GM23338 (cell line): ENCODE measurements at regions not wholly inside any gene's neighbourhood (a gene's known extent, or its start where the extent isn't known, plus 50 kb on each side); places are given as distances from the start of the nearest gene placed in this dataset.

ENCODE experiments used
- ATAC-seq: fragments of 200-7000 bp; cut with Tn5 transposase; 3 replicates; pipeline ENCODE4 v1.9.1; 2020
- DNase-seq: peaks from one replicate; pipeline ENCODE4 v3.0.0-alpha.2; 2015; ENCODE audit warnings: low spot score
- H2AFZ ChIP-seq: fragments of 200-600 bp; sonication (generic); 2 replicates; pipeline ENCODE4 v1.8.0; 2016; ENCODE audit warnings: antibody characterized with exemption, mild to moderate bottlenecking, moderate library complexity
- H3F3A ChIP-seq: fragments of 200-600 bp; sonication (generic); replicated peaks from 2 replicates; pipeline ENCODE4 v1.8.0; 2017; ENCODE audit warnings: antibody characterized with exemption, mixed run types, low read depth
- H3K27ac ChIP-seq: fragments of 200-600 bp; sonication (generic); 2 replicates; pipeline ENCODE4 v1.6.1; 2016; ENCODE audit warnings: low read depth
- H3K27me3 ChIP-seq: fragments of 200-600 bp; sonication (generic); 2 replicates; pipeline ENCODE4 v1.8.0; 2016; ENCODE audit warnings: mild to moderate bottlenecking, mixed run types, moderate library complexity; ENCODE audit not compliant: insufficient read depth
- H3K36me3 ChIP-seq: fragments of 200-600 bp; sonication (generic); 2 replicates; pipeline ENCODE4 v1.8.0; 2016; ENCODE audit warnings: mild to moderate bottlenecking; ENCODE audit not compliant: insufficient read depth
- H3K4me1 ChIP-seq: fragments of 200-600 bp; sonication (generic); 2 replicates; pipeline ENCODE4 v1.8.0; 2016; ENCODE audit warnings: mild to moderate bottlenecking, moderate library complexity; ENCODE audit not compliant: insufficient read depth
- H3K4me2 ChIP-seq: fragments of 200-600 bp; sonication (generic); 2 replicates; pipeline ENCODE4 v1.7.1; 2017; ENCODE audit warnings: mixed run types
- H3K4me3 ChIP-seq: fragments of 200-600 bp; sonication (generic); 2 replicates; pipeline ENCODE4 v1.6.1; 2016; ENCODE audit warnings: mixed run types
- H3K79me2 ChIP-seq: fragments of 200-600 bp; sonication (generic); replicated peaks from 2 replicates; pipeline ENCODE4 v1.8.0; 2017; ENCODE audit warnings: mild to moderate bottlenecking; ENCODE audit not compliant: insufficient read depth
- H3K9me2 ChIP-seq: fragments of 200-600 bp; sonication (generic); 2 replicates; pipeline ENCODE4 v1.8.0; 2017; ENCODE audit not compliant: insufficient read depth
- H4K20me1 ChIP-seq: fragments of 200-600 bp; sonication (generic); replicated peaks from 2 replicates; pipeline ENCODE4 v1.8.0; 2017; ENCODE audit warnings: mild to moderate bottlenecking; ENCODE audit not compliant: insufficient read depth
- H3K27ac Mint-ChIP-seq: 2 replicates; pipeline ENCODE4 v1.8.0; 2020; ENCODE audit warnings: inconsistent platforms, mild to moderate bottlenecking, moderate library complexity, mixed read lengths
- H3K27me3 Mint-ChIP-seq: 3 replicates; pipeline ENCODE4 v1.8.0; 2022; ENCODE audit warnings: low read depth, mild to moderate bottlenecking, moderate library complexity, mixed read lengths, inconsistent platforms; ENCODE audit not compliant: insufficient read depth, poor library complexity
- H3K36me3 Mint-ChIP-seq: 3 replicates; pipeline ENCODE4 v1.8.0; 2021; ENCODE audit warnings: low read depth, mild to moderate bottlenecking, inconsistent platforms, moderate library complexity, mixed read lengths
- H3K4me1 Mint-ChIP-seq: 3 replicates; pipeline ENCODE4 v1.8.0; 2020; ENCODE audit warnings: mild to moderate bottlenecking, inconsistent platforms, mixed read lengths
- H3K4me3 Mint-ChIP-seq: 3 replicates; pipeline ENCODE4 v1.8.0; 2021; ENCODE audit warnings: moderate library complexity, mild to moderate bottlenecking, inconsistent platforms, mixed read lengths
- H3K9me3 Mint-ChIP-seq: 3 replicates; pipeline ENCODE4 v1.8.0; 2020; ENCODE audit warnings: moderate library complexity, mild to moderate bottlenecking, inconsistent platforms, mixed read lengths
- CREB1 ChIP-seq: fragments of 250-450 bp; sonication (Bioruptor Pico); IDR thresholded peaks from 2 replicates; pipeline ENCODE4 v1.5.0; 2020; ENCODE audit warnings: low read depth, mild to moderate bottlenecking, moderate library complexity
- EZH2 ChIP-seq: fragments of 200-600 bp; sonication (generic); IDR thresholded peaks from one replicate; pipeline ENCODE4 v1.8.0; 2017; ENCODE audit warnings: antibody characterized with exemption, mild to moderate bottlenecking, low read depth; ENCODE audit not compliant: unreplicated experiment
- EZH2phosphoT487 ChIP-seq: fragments of 200-600 bp; sonication (generic); IDR thresholded peaks from one replicate; pipeline ENCODE4 v1.8.1; 2018; ENCODE audit warnings: antibody characterized with exemption; ENCODE audit not compliant: unreplicated experiment
- JUNB ChIP-seq: IDR thresholded peaks from one replicate; pipeline ENCODE4 v1.6.1; 2016; ENCODE audit warnings: antibody characterized with exemption; ENCODE audit not compliant: unreplicated experiment
- NANOG ChIP-seq: IDR thresholded peaks from 2 replicates; pipeline ENCODE4 v1.6.1; 2016; ENCODE audit warnings: antibody characterized with exemption, borderline replicate concordance
- POLR2AphosphoS5 ChIP-seq: IDR thresholded peaks from 2 replicates; pipeline ENCODE4 v1.6.1; 2016; ENCODE audit warnings: antibody characterized with exemption, low read depth
- STAT1 ChIP-seq: IDR thresholded peaks from one replicate; pipeline ENCODE4 v1.6.1; 2016; ENCODE audit warnings: antibody characterized with exemption; ENCODE audit not compliant: unreplicated experiment
- ZNF114 ChIP-seq: fragments of 250-450 bp; sonication (Bioruptor Pico); IDR thresholded peaks from 2 replicates; pipeline ENCODE4 v1.5.0; 2020; ENCODE audit warnings: mild to moderate bottlenecking, moderate library complexity
- ZNF331 ChIP-seq: fragments of 250-450 bp; sonication (Bioruptor Pico); IDR thresholded peaks from 2 replicates; pipeline ENCODE4 v1.5.0; 2020; ENCODE audit warnings: low read depth, mild to moderate bottlenecking, moderate library complexity
- TF ChIP-seq, protein P1 (sequence below): IDR thresholded peaks from 2 replicates; pipeline ENCODE4 v1.6.1; 2016; ENCODE audit warnings: antibody characterized with exemption
- TF ChIP-seq, protein P2 (sequence below): fragments of 250-450 bp; sonication (Bioruptor Pico); IDR thresholded peaks from 2 replicates; pipeline ENCODE4 v1.5.0; 2020; ENCODE audit warnings: mild to moderate bottlenecking, moderate library complexity

DNA sequence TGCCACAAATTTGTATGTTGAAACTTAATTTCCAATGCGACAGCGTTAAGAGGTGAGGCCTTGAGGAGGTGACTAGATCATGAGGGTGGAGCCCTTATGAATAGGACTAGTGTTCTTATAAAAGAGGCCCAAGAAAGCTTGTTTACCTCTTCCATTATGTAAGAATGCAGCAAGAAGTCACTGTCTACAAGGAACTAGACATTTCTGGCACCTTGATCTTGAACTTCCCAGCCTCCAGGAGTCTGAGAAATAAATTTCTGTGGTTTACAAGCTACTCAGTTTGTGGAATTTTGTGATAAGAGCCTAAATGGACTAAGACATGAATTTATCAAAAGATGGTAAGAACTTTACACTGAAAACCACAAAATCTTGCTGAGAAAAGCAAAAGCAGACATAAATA, 173.6 kb upstream of the SGK1 start:
- Histone ChIP-seq H2AFZ (peak overlapping the region; percentile 69; the same call in 1 of the 2 replicates), H3F3A (no peaks in the 10 kb centered on the region), H3K79me2 (no peaks in the 10 kb centered on the region), H3K36me3 (no peaks in the 10 kb centered on the region), H3K27ac (no peak overlapping the region), H3K27me3 (no peaks in the 10 kb centered on the region), H3K4me2 (no peak overlapping the region), H3K9me2 (no peaks in the 10 kb centered on the region), H3K4me1 (no peaks in the 10 kb centered on the region), H3K4me3 (no peak overlapping the region), H4K20me1 (no peaks in the 10 kb centered on the region)
- no peaks in the 10 kb centered on the region for H3K9me3 Mint-ChIP-seq
- no peaks in the 10 kb centered on the region for H3K36me3 Mint-ChIP-seq
- TF ChIP-seq STAT1 (no peak), EZH2phosphoT487 (no peak), JUNB (no peak), ZNF331 (CRISPR knock-in tag) (no peak), POLR2AphosphoS5 (no peak), ZNF114 (CRISPR knock-in tag) (no peak), CREB1 (CRISPR knock-in tag) (no peak)
- TF ChIP-seq, protein P1, sequence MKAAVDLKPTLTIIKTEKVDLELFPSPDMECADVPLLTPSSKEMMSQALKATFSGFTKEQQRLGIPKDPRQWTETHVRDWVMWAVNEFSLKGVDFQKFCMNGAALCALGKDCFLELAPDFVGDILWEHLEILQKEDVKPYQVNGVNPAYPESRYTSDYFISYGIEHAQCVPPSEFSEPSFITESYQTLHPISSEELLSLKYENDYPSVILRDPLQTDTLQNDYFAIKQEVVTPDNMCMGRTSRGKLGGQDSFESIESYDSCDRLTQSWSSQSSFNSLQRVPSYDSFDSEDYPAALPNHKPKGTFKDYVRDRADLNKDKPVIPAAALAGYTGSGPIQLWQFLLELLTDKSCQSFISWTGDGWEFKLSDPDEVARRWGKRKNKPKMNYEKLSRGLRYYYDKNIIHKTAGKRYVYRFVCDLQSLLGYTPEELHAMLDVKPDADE, result no peak
- no peak for DNase-seq
- no peaks in the 10 kb centered on the region for H3K27me3 Mint-ChIP-seq
- H3K27ac Mint-ChIP-seq, result no peak overlapping the region
- H3K4me1 Mint-ChIP-seq, result peaks cover 4% of the 10 kb centered on the region; the same call in 2 of the 3 replicates
- no peak for ATAC-seq
- H3K4me3 Mint-ChIP-seq, result no peak overlapping the region

DNA sequence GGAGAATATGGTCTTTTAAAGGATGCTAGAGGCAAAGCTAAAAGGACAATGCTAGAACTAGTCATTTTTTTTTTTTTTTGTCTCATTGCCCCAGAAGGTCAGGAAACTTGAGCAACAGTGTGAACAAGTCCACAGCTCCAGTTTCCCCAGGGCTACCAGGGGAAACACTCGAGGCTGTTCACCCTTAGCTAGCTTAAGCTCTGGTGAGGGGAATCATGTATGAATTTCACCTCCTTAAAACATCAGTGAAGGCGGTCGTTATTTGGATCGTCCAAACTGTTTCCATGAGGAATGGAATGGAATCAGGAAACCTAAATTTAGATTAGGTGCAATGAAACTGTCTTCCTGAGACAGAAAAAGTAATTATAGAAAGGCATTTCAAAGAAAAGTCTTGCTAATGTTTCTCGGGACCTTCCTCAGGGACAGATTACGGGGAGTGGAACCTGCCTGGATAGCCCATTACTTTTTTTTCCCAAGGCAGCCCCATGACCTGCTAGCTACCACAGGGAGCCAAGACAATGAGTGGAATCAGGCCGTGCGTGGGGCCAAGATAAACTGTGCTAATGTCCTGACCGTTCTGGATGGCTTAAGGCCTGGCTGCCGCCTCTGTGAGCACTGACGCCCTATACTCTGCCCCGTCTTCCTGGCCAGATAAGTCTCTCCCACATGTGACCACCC, 164.8 kb upstream of the SGK1 start:
- H3K4me2 ChIP-seq, result no peak overlapping the region
- H3K27ac ChIP-seq, result no peak overlapping the region
- H3K4me3 ChIP-seq, result no peak overlapping the region
- no peaks in the 10 kb centered on the region for H3K79me2 ChIP-seq
- no peaks in the 10 kb centered on the region for H3K9me3 Mint-ChIP-seq
- H2AFZ ChIP-seq, result peak overlapping the region; percentile 56; the same call in 1 of the 2 replicates
- H3K4me1 ChIP-seq, result no peaks in the 10 kb centered on the region
- H3K27me3 Mint-ChIP-seq, result peaks cover 1% of the 10 kb centered on the region
- ATAC-seq (no peak), DNase-seq (no peak)
- H3K27me3 ChIP-seq, result no peaks in the 10 kb centered on the region
- no peaks in the 10 kb centered on the region for H3K36me3 ChIP-seq
- H3K9me2 ChIP-seq, result 0 out of 2 replicates have a peak, but pooled peaks cover 6% of the 10 kb centered on the region
- no peaks in the 10 kb centered on the region for H3F3A ChIP-seq
- TF ChIP-seq, protein P2, sequence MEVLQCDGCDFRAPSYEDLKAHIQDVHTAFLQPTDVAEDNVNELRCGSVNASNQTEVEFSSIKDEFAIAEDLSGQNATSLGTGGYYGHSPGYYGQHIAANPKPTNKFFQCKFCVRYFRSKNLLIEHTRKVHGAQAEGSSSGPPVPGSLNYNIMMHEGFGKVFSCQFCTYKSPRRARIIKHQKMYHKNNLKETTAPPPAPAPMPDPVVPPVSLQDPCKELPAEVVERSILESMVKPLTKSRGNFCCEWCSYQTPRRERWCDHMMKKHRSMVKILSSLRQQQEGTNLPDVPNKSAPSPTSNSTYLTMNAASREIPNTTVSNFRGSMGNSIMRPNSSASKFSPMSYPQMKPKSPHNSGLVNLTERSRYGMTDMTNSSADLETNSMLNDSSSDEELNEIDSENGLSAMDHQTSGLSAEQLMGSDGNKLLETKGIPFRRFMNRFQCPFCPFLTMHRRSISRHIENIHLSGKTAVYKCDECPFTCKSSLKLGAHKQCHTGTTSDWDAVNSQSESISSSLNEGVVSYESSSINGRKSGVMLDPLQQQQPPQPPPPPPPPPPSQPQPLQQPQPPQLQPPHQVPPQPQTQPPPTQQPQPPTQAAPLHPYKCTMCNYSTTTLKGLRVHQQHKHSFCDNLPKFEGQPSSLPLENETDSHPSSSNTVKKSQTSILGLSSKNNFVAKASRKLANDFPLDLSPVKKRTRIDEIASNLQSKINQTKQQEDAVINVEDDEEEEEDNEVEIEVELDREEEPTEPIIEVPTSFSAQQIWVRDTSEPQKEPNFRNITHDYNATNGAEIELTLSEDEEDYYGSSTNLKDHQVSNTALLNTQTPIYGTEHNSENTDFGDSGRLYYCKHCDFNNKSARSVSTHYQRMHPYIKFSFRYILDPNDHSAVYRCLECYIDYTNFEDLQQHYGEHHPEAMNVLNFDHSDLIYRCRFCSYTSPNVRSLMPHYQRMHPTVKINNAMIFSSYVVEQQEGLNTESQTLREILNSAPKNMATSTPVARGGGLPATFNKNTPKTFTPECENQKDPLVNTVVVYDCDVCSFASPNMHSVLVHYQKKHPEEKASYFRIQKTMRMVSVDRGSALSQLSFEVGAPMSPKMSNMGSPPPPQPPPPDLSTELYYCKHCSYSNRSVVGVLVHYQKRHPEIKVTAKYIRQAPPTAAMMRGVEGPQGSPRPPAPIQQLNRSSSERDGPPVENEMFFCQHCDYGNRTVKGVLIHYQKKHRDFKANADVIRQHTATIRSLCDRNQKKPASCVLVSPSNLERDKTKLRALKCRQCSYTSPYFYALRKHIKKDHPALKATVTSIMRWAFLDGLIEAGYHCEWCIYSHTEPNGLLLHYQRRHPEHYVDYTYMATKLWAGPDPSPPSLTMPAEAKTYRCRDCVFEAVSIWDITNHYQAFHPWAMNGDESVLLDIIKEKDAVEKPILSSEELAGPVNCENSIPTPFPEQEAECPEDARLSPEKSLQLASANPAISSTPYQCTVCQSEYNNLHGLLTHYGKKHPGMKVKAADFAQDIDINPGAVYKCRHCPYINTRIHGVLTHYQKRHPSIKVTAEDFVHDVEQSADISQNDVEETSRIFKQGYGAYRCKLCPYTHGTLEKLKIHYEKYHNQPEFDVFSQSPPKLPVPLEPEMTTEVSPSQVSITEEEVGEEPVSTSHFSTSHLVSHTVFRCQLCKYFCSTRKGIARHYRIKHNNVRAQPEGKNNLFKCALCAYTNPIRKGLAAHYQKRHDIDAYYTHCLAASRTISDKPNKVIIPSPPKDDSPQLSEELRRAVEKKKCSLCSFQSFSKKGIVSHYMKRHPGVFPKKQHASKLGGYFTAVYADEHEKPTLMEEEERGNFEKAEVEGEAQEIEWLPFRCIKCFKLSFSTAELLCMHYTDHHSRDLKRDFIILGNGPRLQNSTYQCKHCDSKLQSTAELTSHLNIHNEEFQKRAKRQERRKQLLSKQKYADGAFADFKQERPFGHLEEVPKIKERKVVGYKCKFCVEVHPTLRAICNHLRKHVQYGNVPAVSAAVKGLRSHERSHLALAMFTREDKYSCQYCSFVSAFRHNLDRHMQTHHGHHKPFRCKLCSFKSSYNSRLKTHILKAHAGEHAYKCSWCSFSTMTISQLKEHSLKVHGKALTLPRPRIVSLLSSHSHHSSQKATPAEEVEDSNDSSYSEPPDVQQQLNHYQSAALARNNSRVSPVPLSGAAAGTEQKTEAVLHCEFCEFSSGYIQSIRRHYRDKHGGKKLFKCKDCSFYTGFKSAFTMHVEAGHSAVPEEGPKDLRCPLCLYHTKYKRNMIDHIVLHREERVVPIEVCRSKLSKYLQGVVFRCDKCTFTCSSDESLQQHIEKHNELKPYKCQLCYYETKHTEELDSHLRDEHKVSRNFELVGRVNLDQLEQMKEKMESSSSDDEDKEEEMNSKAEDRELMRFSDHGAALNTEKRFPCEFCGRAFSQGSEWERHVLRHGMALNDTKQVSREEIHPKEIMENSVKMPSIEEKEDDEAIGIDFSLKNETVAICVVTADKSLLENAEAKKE (CRISPR knock-in tag), result no peak
- TF ChIP-seq EZH2 (no peak), NANOG (no peak)
- H3K4me1 Mint-ChIP-seq, result peaks cover 15% of the 10 kb centered on the region
- H3K36me3 Mint-ChIP-seq, result no peaks in the 10 kb centered on the region
- H3K4me3 Mint-ChIP-seq, result no peak overlapping the region
- H3K27ac Mint-ChIP-seq, result no peak overlapping the region; the same call in 1 of the 2 replicates
- no peaks in the 10 kb centered on the region for H4K20me1 ChIP-seq
